HCT116 (cell line): ENCODE measurements at regions not wholly inside any gene's neighbourhood (a gene's known extent, or its start where the extent isn't known, plus 50 kb on each side); places are given as distances from the start of the nearest gene placed in this dataset.

ENCODE experiments used
- CEBPB ChIP-seq: IDR thresholded peaks from 2 replicates; pipeline ENCODE4 v1.6.1; 2012; ENCODE audit warnings: low read depth
- CTCF ChIP-seq, 3 experiments: fragments of 200-600 bp in 1 of 3; sonication (generic) in 1 of 3; IDR thresholded peaks in 2 of 3; conservative IDR thresholded peaks in 1 of 3; 2 replicates each; pipeline ENCODE4 v1.5.1; 2012 to 2017; ENCODE audit warnings: low read depth in 2 of 3, low read length in 2 of 3, antibody characterized with exemption in 1 of 3, borderline replicate concordance in 1 of 3, control low read depth in 1 of 3, mild to moderate bottlenecking in 1 of 3, mixed read lengths in 1 of 3, mixed run types in 1 of 3, moderate library complexity in 1 of 3; ENCODE audit not compliant: insufficient read depth in 1 of 3
- ELF1 ChIP-seq: IDR thresholded peaks from 2 replicates; pipeline ENCODE4 v1.6.1; 2012; ENCODE audit warnings: low read depth, borderline replicate concordance
- EZH2 ChIP-seq: fragments of 200-600 bp; sonication (generic); IDR thresholded peaks from 2 replicates; pipeline ENCODE4 v1.6.1; 2017; ENCODE audit warnings: antibody characterized with exemption, mixed run types
- EZH2phosphoT487 ChIP-seq: fragments of 200-600 bp; IDR thresholded peaks from 2 replicates; pipeline ENCODE4 v1.6.1; 2018; ENCODE audit warnings: antibody characterized with exemption, borderline replicate concordance
- MAX ChIP-seq: IDR thresholded peaks from 2 replicates; pipeline ENCODE4 v1.6.1; 2012
- POLR2A ChIP-seq: IDR thresholded peaks from 2 replicates; pipeline ENCODE4 v1.7.0; 2011; ENCODE audit warnings: borderline replicate concordance; ENCODE audit not compliant: insufficient read depth, insufficient read length; ENCODE audit errors: extremely low read depth
- POLR2AphosphoS5 ChIP-seq: IDR thresholded peaks from 2 replicates; pipeline ENCODE4 v1.6.1; 2011; ENCODE audit warnings: mild to moderate bottlenecking, low read depth, low read length, moderate library complexity
- RAD21 ChIP-seq: IDR thresholded peaks from 2 replicates; pipeline ENCODE4 v1.6.1; 2012; ENCODE audit warnings: low read depth, mild to moderate bottlenecking
- REST ChIP-seq: IDR thresholded peaks from 2 replicates; pipeline ENCODE4 v1.6.1; 2012; ENCODE audit warnings: low read depth
- TF ChIP-seq, protein P1 (sequence below): IDR thresholded peaks from 2 replicates; pipeline ENCODE4 v1.6.1; 2011; ENCODE audit warnings: mild to moderate bottlenecking, low read length, moderate library complexity; ENCODE audit not compliant: insufficient replicate concordance; ENCODE audit errors: extremely low read depth

DNA sequence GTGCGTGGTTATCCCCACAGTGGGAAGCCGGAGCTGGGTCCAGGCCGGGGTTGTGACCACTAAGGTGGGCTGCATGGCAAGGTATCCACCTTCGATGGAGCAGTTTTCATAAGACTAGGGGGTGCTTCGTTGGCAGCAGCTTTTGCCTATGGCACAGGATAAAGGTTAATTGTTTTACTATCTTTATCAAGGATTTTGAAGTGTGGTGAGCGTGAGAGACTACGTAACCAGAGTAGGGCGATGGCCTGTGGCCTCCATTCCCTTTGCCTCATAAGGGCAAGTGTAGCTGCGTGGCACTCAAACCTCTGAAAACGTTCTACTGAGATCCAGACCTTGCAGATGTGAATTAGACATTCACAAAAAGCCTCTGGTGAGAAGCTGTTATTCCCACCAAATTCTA, 206.6 kb downstream of the ACKR3 start:
- TF ChIP-seq EZH2phosphoT487 (no peak), CEBPB (no peak), EZH2 (no peak), POLR2A (no peak), CTCF (IDR thresholded peaks at IDR 0.05 in 2 of 3, conservative IDR thresholded peaks at IDR 0.05 in 1 of 3; ENCODE audit: borderline replicate concordance in 1 of 3, insufficient read depth in 1 of 3, low read depth in 2 of 3, low read length in 2 of 3) (no peak), RAD21 (no peak), REST (no peak), ELF1 (no peak), POLR2AphosphoS5 (no peak), MAX (no peak)
- TF ChIP-seq, protein P1, sequence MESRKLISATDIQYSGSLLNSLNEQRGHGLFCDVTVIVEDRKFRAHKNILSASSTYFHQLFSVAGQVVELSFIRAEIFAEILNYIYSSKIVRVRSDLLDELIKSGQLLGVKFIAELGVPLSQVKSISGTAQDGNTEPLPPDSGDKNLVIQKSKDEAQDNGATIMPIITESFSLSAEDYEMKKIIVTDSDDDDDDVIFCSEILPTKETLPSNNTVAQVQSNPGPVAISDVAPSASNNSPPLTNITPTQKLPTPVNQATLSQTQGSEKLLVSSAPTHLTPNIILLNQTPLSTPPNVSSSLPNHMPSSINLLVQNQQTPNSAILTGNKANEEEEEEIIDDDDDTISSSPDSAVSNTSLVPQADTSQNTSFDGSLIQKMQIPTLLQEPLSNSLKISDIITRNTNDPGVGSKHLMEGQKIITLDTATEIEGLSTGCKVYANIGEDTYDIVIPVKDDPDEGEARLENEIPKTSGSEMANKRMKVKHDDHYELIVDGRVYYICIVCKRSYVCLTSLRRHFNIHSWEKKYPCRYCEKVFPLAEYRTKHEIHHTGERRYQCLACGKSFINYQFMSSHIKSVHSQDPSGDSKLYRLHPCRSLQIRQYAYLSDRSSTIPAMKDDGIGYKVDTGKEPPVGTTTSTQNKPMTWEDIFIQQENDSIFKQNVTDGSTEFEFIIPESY = no peak
